ENCODE measurements at regions not wholly inside any gene's neighbourhood (a gene's known extent, or its start where the extent isn't known, plus 50 kb on each side); places are given as distances from the start of the nearest gene placed in this dataset.

DNA sequence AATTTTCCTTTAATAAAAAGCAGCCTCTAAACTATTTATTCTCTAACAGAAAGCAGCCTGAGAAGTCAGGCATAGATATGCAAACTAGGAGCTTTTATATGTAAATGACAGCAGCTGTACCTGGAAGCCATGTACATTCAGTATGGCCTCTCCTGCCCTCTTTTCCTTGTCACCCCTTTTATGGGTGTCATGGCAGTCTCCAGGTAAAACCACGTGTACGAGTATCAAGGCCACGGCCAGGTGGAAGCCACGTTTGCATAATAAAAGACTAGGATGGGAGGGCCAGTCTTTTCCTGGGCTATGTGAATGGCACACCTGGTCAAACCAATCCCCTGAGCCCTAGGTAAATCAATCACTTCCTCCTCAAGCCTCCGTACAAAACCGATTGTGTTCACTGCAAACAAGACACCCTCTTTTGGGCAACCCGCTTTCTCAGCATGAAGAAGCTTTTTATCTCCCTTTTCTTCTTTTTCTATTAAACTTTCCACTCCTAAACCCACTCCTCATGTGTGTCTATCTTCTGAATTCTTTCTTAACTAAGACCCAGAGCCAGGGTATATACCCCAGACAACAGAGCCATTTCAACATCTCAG, 419.5 kb upstream of the CTNND2 start:
- Histone ChIP-seq H3K4me1 (ENCODE audit: control insufficient read depth, low read length) (peaks cover 47% of the 10 kb centered on the region), H3K27ac (ENCODE audit: low read depth, low read length) (0 out of 2 replicates have a peak overlapping the region, but pooled peaks have one; percentile 64), H3K36me3 (ENCODE audit: control insufficient read depth, low read length) (peaks cover 32% of the 10 kb centered on the region), H3F3A (ENCODE audit: control insufficient read depth, insufficient read depth) (0 out of 2 replicates have a peak, but pooled peaks cover 3% of the 10 kb centered on the region), H3K79me2 (ENCODE audit: control insufficient read depth, low read length) (no peaks in the 10 kb centered on the region), H3K9me3 (ENCODE audit: control insufficient read depth, insufficient read depth, low read length) (peaks cover 43% of the 10 kb centered on the region), H3K4me2 (ENCODE audit: low read length) (no peak overlapping the region), H4K20me1 (ENCODE audit: control insufficient read depth, insufficient read depth, low read depth, low read length) (no peaks in the 10 kb centered on the region), H3K9me2 (replicated peaks; ENCODE audit: control insufficient read depth, low read length) (no peaks in the 10 kb centered on the region), H3K4me3 (ENCODE audit: low read length) (no peak overlapping the region), H3K27me3 (ENCODE audit: control insufficient read depth, low read length) (no peaks in the 10 kb centered on the region)
- TF ChIP-seq CTCF (IDR thresholded peaks at IDR 0.05; ENCODE audit: low read depth, low read length, poor library complexity, severe bottlenecking): no peak
- no peak for TF ChIP-seq EZH2phosphoT487 (IDR thresholded peaks at IDR 0.05; ENCODE audit: borderline replicate concordance, low read length)

DNA sequence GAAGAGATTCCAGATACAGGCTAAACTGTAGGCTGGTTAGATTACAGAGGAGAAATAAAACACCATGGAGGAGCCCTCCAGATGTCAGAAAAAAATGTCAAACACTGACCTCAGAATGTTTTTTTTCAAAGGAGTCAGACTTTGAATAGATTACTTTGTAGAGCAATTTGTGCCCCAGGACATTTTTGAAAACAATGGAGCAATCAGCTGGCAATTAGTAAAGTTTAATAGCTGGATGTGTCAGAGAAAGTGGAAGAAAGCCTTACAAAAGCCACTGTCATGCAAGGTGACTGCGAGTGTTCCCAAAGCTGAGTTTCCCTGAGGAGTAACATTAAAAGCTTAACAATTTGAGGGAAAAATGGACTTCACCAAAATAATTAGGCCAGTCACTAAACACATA, 417.8 kb upstream of the CTNND2 start:
- Histone ChIP-seq H3K27me3 (ENCODE audit: control insufficient read depth, low read length) (no peaks in the 10 kb centered on the region), H3K27ac (ENCODE audit: low read depth, low read length) (peak overlapping the region; percentile 64)

DNA sequence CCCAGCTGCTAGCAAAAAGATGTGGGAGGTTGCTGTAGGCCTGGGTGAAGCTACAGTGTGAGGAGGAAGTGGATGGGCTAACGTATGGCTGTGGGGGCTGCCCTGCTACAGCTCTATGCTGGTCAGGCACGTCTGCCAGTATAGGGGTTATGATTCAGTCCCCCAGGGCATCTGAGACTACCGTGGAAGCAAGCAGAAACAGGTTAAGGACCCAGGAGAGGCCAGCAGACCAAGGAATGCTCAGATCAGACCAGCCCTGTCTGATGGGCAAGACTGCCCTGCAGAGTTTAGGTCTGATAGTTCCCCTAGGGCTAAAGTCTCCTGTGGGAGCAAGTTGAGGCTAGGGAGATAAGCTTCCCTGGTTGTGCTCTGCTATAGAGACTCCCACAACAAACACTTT, 416.1 kb upstream of the CTNND2 start:
- Histone ChIP-seq H3K27me3 (ENCODE audit: control insufficient read depth, low read length) (no peaks in the 10 kb centered on the region), H3K4me2 (ENCODE audit: low read length) (no peak overlapping the region), H3K79me2 (ENCODE audit: control insufficient read depth, low read length) (no peaks in the 10 kb centered on the region), H3K36me3 (ENCODE audit: control insufficient read depth, low read length) (peaks cover 51% of the 10 kb centered on the region), H3K9me2 (replicated peaks; ENCODE audit: control insufficient read depth, low read length) (no peaks in the 10 kb centered on the region), H4K20me1 (ENCODE audit: control insufficient read depth, insufficient read depth, low read depth, low read length) (no peaks in the 10 kb centered on the region), H3K27ac (ENCODE audit: low read depth, low read length) (no peak overlapping the region), H3K4me1 (ENCODE audit: control insufficient read depth, low read length) (peaks cover 71% of the 10 kb centered on the region), H3K9me3 (ENCODE audit: control insufficient read depth, insufficient read depth, low read length) (peaks cover 22% of the 10 kb centered on the region), H3F3A (ENCODE audit: control insufficient read depth, insufficient read depth) (peaks cover 11% of the 10 kb centered on the region), H3K4me3 (ENCODE audit: low read length) (no peak overlapping the region)
- TF ChIP-seq CTCF (IDR thresholded peaks at IDR 0.05; ENCODE audit: low read depth, low read length, poor library complexity, severe bottlenecking) (no peak), EZH2phosphoT487 (IDR thresholded peaks at IDR 0.05; ENCODE audit: borderline replicate concordance, low read length) (no peak)

More for the DNA sequence above, 417.8 kb upstream of the CTNND2 start:
- Histone ChIP-seq H4K20me1 (ENCODE audit: control insufficient read depth, insufficient read depth, low read depth, low read length) (no peaks in the 10 kb centered on the region), H3K4me2 (ENCODE audit: low read length) (peak overlapping the region; percentile 36), H3F3A (ENCODE audit: control insufficient read depth, insufficient read depth) (0 out of 2 replicates have a peak, but pooled peaks cover 3% of the 10 kb centered on the region), H3K36me3 (ENCODE audit: control insufficient read depth, low read length) (peaks cover 41% of the 10 kb centered on the region), H3K4me3 (ENCODE audit: low read length) (peak overlapping the region; percentile 7; the same call in 1 of the 2 replicates), H3K9me2 (replicated peaks; ENCODE audit: control insufficient read depth, low read length) (no peaks in the 10 kb centered on the region), H3K9me3 (ENCODE audit: control insufficient read depth, insufficient read depth, low read length) (peaks cover 33% of the 10 kb centered on the region), H3K4me1 (ENCODE audit: control insufficient read depth, low read length) (peaks cover 61% of the 10 kb centered on the region), H3K79me2 (ENCODE audit: control insufficient read depth, low read length) (no peaks in the 10 kb centered on the region)
- TF ChIP-seq CTCF (IDR thresholded peaks at IDR 0.05; ENCODE audit: low read depth, low read length, poor library complexity, severe bottlenecking) (no peak), EZH2phosphoT487 (IDR thresholded peaks at IDR 0.05; ENCODE audit: borderline replicate concordance, low read length) (no peak)

All from DOHH2 (cell line).